ENCODE measurements at regions not wholly inside any gene's neighbourhood (a gene's known extent, or its start where the extent isn't known, plus 50 kb on each side); places are given as distances from the start of the nearest gene placed in this dataset.

DNA sequence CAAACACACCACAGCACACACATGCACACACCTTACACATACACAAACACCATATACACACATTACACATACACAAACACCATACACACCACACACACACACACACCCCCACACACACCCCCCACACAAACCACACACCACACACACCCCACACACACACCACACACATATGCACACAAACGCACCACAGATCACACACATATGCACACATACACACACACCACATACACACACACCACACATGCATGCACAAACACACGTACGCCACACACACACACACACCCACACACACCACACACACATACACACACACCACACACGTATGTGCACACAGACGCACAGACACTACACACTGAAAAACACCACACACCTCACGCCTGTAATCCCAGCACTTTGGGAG is 166.0 kb downstream of the AHSP start:
- TF ChIP-seq, protein P1, sequence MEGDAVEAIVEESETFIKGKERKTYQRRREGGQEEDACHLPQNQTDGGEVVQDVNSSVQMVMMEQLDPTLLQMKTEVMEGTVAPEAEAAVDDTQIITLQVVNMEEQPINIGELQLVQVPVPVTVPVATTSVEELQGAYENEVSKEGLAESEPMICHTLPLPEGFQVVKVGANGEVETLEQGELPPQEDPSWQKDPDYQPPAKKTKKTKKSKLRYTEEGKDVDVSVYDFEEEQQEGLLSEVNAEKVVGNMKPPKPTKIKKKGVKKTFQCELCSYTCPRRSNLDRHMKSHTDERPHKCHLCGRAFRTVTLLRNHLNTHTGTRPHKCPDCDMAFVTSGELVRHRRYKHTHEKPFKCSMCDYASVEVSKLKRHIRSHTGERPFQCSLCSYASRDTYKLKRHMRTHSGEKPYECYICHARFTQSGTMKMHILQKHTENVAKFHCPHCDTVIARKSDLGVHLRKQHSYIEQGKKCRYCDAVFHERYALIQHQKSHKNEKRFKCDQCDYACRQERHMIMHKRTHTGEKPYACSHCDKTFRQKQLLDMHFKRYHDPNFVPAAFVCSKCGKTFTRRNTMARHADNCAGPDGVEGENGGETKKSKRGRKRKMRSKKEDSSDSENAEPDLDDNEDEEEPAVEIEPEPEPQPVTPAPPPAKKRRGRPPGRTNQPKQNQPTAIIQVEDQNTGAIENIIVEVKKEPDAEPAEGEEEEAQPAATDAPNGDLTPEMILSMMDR (IDR thresholded peaks at IDR 0.05) = no peak
- no peak for TF ChIP-seq POLR2A (IDR thresholded peaks at IDR 0.05)

All from thyroid gland (tissue), 4 donors.